Cardiac fibroblast (primary cell): ENCODE measurements at regions not wholly inside any gene's neighbourhood (a gene's known extent, or its start where the extent isn't known, plus 50 kb on each side); places are given as distances from the start of the nearest gene placed in this dataset.
A peak's percentile ranks its signal among the peaks of the same experiment; 100 is the strongest.

Experiments
- DNase-seq, 2 donors: peaks; one replicate each; pipeline versions ENCODE4 v3.0.0 to v3.0.0-alpha.2; 2010; ENCODE audit warnings: low read depth in 2 of 2
- H3K4me3 ChIP-seq, 2 donors: replicated peaks in 1 of 2; 1 replicate in 1 of 2; 2 replicates in 1 of 2; pipeline ENCODE4 v1.5.1; 2011; ENCODE audit warnings: low read depth in 2 of 2, low read length in 2 of 2, mild to moderate bottlenecking in 2 of 2, moderate library complexity in 1 of 2
- TF ChIP-seq, protein P1 (sequence below): IDR thresholded peaks from one replicate; pipeline ENCODE4 v1.5.1; 2011; ENCODE audit warnings: low read depth, mild to moderate bottlenecking, low read length, inconsistent platforms

DNA sequence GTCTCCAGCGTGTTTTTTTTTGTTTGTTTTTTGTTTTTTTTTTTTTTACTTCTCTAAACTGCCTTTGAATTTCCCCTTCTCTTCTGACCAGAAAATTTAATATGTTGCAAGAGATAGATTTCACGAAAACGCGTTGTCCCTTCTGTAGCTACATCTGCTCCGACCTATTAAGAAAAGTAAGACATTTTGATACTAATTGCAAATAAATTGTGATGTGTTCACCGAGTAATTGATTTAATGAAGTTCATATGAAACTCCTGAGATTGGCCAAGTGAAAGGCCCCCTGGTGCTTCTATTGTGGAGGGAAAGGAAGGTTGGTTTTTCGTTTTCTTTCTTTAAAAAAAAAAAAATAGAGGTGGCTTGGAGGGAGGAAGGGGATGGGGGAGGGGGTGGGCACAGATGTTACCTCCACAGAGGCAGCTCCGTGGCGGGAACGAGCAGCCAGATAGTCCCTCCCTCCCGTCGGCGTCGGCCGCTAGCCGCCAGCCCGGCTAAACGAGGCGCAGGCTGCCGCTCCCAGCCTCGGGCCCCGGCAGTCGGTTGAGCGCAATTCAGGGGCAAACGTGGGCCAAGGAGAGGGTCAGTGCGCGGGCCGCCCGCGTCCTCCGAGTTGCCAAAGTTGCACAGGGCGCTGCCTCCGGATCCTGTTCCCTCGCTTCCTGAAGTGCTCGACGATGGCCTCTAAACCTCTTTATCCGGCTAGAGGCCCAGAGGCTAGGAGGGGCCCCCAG lies 139.1 kb upstream of the ZIC3 start:
- H3K4me3 ChIP-seq, result peak overlapping the region in 1 of 2 donors; percentile 51
- no peak for DNase-seq
- TF ChIP-seq, protein P1, sequence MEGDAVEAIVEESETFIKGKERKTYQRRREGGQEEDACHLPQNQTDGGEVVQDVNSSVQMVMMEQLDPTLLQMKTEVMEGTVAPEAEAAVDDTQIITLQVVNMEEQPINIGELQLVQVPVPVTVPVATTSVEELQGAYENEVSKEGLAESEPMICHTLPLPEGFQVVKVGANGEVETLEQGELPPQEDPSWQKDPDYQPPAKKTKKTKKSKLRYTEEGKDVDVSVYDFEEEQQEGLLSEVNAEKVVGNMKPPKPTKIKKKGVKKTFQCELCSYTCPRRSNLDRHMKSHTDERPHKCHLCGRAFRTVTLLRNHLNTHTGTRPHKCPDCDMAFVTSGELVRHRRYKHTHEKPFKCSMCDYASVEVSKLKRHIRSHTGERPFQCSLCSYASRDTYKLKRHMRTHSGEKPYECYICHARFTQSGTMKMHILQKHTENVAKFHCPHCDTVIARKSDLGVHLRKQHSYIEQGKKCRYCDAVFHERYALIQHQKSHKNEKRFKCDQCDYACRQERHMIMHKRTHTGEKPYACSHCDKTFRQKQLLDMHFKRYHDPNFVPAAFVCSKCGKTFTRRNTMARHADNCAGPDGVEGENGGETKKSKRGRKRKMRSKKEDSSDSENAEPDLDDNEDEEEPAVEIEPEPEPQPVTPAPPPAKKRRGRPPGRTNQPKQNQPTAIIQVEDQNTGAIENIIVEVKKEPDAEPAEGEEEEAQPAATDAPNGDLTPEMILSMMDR, result no peak

DNA sequence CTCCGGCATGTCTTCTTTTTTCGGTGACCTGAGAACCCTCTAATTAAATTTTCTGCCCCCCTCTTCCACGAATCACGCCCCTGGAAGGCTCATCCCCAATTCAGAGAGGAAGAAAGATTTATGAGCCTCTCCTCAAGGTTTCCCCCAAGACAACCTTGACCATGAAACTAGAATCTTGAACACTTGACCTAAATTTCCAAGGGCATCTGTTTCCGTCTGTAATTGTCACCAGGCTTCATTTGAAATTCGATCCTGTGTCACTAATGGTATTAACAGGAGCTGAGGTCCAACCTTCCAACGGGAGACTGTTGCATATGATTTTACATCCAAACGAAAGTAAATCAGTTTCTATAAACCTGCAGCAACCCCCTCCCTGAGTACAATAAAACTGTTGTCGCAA lies 139.9 kb upstream of the ZIC3 start:
- no peak overlapping the region for H3K4me3 ChIP-seq
- TF ChIP-seq, protein P1, result no peak
- no peak for DNase-seq

DNA sequence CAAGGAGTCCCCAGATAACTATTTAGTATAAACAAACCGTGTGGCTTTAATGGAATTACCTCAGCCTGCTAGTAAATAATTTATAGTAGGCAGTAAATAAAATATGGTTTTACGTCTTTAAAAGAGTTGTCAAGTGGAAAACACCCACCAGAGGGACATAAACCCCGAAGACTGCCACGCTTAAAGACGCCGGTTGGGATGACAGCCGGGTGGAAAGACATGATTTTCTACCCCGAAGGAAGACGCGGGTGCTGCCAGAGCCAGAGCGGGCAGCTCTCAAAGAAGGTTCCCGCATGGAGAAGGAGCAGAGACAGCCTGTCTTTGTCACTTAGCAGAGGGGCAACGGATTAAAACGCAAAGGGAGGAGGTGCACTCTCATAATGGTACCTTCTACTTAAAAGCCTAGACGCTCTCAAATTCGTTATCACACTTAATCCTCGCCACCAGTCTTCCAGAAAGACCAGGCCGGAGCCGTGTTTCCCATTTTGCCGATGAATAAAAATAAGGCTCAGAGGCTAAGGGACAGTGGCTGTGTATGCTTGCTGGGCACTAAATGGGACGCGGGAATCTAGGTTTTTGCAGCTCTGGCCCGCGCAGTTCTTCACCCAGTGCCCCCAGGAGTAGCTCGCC lies 140.5 kb upstream of the ZIC3 start:
- TF ChIP-seq, protein P1, result no peak
- DNase-seq, result no peak
- no peak overlapping the region for H3K4me3 ChIP-seq

DNA sequence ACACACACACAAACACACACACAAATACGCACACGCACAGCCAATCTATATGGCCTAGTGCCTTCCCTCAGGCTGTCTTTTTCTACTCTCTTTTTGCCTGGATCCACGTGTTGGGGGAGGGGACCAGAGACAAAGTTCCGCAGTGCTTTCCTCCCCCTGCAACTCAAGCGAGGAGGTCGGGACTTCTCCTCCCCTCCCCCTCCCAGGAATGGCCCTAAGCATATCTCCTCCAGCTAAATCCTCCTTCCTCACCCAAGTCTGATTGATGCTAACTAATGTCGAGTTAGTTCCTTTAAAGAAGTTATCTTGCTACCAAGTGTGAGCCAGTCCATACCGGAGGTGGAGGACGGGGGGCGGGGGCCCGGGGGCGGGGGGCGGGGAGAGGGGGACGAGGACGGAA lies 141.2 kb upstream of the ZIC3 start:
- H3K4me3 ChIP-seq, result no peak overlapping the region
- TF ChIP-seq, protein P1, result no peak
- DNase-seq, result no peak

DNA sequence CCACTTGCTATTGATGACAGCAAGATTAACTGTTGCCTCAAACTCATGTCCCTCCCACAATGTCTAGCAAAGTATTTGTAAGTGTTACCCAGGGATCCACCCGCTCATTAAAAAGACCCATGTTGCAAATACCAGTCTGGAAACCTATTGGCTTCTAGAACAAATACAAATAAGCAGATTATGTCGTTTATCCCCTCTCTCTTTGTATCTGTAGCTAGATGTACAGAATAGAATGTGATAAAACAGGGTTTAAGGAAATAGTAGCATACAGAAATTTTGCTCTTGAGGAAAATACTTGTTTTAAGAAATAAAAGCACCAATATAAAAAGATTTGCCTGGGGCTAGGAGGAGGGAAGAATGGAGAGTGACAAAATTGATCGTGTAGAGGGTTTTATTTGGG lies 142.7 kb upstream of the ZIC3 start:
- no peak overlapping the region for H3K4me3 ChIP-seq
- TF ChIP-seq, protein P1, result no peak
- no peak for DNase-seq

DNA sequence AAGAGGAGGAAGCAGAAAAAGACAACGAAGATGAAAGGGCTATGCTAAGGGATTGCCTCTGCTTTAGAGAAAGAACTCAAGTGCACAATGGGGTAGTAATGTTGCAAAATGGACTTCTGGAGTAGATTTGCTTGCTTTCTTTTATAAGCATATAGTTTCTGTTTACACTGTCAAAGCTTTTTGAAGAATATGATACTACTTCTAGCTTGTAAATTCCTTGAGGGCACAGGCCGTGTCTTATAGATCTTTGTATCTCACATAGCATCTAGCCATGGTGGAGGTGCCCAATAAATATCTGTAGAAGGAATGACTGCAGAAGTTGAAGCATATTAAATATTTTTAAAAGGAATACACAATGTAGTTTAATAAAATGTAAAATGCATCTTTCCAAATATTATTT lies 147.8 kb upstream of the ZIC3 start:
- TF ChIP-seq, protein P1, result no peak
- DNase-seq, result no peak
- H3K4me3 ChIP-seq, result no peak overlapping the region

DNA sequence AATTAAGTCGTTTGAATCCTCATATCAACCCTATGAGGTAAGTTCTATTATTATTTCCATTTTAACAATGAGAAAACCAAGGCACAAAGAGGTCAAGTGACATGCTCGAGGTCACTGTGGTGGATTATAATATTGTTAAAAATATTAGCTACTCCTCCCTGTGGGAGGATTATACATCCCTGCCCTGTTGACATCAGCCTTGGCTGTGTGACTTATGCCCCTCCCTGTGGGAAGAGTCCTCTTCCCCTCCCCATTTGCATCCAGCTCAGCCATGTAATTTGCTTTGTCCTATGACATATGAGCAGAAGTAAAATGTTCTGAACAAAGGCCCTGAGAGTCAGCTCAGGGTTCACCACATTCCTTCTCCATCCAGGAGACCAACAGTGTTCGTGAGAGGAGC lies 152.7 kb upstream of the ZIC3 start:
- TF ChIP-seq, protein P1, result no peak
- H3K4me3 ChIP-seq, result no peak overlapping the region
- no peak for DNase-seq
